ENCODE measurements at regions not wholly inside any gene's neighbourhood (a gene's known extent, or its start where the extent isn't known, plus 50 kb on each side); places are given as distances from the start of the nearest gene placed in this dataset.
"Not testable (repeated sequence)": the region's sequence is repeated elsewhere in the genome, so short reads cannot be mapped to it uniquely, and the experiment has no call there.

- Mint-ChIP-seq H3K4me1 (ENCODE audit: low read depth) (no peaks in the 10 kb centered on the region), H3K27ac (no peak overlapping the region), H3K27me3 (peaks cover 7% of the 10 kb centered on the region), H3K9me3 (peaks cover 5% of the 10 kb centered on the region), H3K36me3 (ENCODE audit: low read depth) (no peaks in the 10 kb centered on the region), H3K4me3 (no peak overlapping the region)
- H3K27me3 ChIP-seq (ENCODE audit: control insufficient read depth in 1 of 2, insufficient read depth in 2 of 2, low read length in 2 of 2): no peaks in the 10 kb centered on the region
- H3K9me3 ChIP-seq (ENCODE audit: control insufficient read depth in 1 of 2, insufficient read depth in 1 of 2, low read length in 2 of 2): no peaks in the 10 kb centered on the region
- intact Hi-C loops (cut with DNase I, micrococcal nuclease): no loop called here
- DNase-seq (no peak), ATAC-seq (ENCODE audit: poor library complexity) (no peak)
- H3K4me1 ChIP-seq (ENCODE audit: insufficient read depth, low read length): no peaks in the 10 kb centered on the region
- no peak overlapping the region for H3K27ac ChIP-seq (ENCODE audit: low read depth in 1 of 2, low read length in 2 of 2)
- ChIA-PET POLR2A (no interaction called here), CTCF (no interaction called here)
- no peaks in the 10 kb centered on the region for H3K36me3 ChIP-seq (ENCODE audit: insufficient read depth, low read length)
- H3K4me3 ChIP-seq (ENCODE audit: low read length): no peak overlapping the region
- no peak for TF ChIP-seq CTCF (IDR thresholded peaks at IDR 0.05)
These were observed 61.0 kb upstream of the SLC44A3 start for GRCh38 chr1:94759188-94759587.

GRCh38 chr1:94757931-94758330 is 62.2 kb upstream of the SLC44A3 start:
- Mint-ChIP-seq H3K4me1 (ENCODE audit: low read depth) (no peaks in the 10 kb centered on the region), H3K27me3 (peaks cover 7% of the 10 kb centered on the region), H3K36me3 (ENCODE audit: low read depth) (no peaks in the 10 kb centered on the region), H3K9me3 (peaks cover 5% of the 10 kb centered on the region), H3K4me3 (no peak overlapping the region), H3K27ac (no peak overlapping the region)
- ATAC-seq (ENCODE audit: poor library complexity): no peak
- no peak for TF ChIP-seq CTCF (IDR thresholded peaks at IDR 0.05)
- intact Hi-C loops (cut with DNase I, micrococcal nuclease): no loop called here
- no peak for DNase-seq
- Histone ChIP-seq H3K36me3 (ENCODE audit: insufficient read depth, low read length) (no peaks in the 10 kb centered on the region), H3K27me3 (ENCODE audit: control insufficient read depth in 1 of 2, insufficient read depth in 2 of 2, low read length in 2 of 2) (peaks cover 0 to 4% of the 10 kb centered on the region in 2 experiments), H3K27ac (ENCODE audit: low read depth in 1 of 2, low read length in 2 of 2) (no peak overlapping the region), H3K4me1 (ENCODE audit: insufficient read depth, low read length) (no peaks in the 10 kb centered on the region), H3K9me3 (ENCODE audit: control insufficient read depth in 1 of 2, insufficient read depth in 1 of 2, low read length in 2 of 2) (no peaks in the 10 kb centered on the region), H3K4me3 (ENCODE audit: low read length) (no peak overlapping the region)
- ChIA-PET POLR2A (no interaction called here), CTCF (no interaction called here)

- CTCF ChIA-PET: no interaction called here
These were observed 64.5 kb upstream of the SLC44A3 start for GRCh38 chr1:94755675-94756074.

GRCh38 chr1:94755016-94755415 is 65.1 kb upstream of the SLC44A3 start:
- CTCF ChIA-PET; ATAC-seq (ENCODE audit: poor library complexity); H3K9me3 Mint-ChIP-seq; POLR2A ChIA-PET; H3K36me3 Mint-ChIP-seq (ENCODE audit: low read depth); H3K4me3 Mint-ChIP-seq; H3K27ac ChIP-seq (ENCODE audit: low read depth in 1 of 2, low read length in 2 of 2); H3K9me3 ChIP-seq (ENCODE audit: control insufficient read depth in 1 of 2, insufficient read depth in 1 of 2, low read length in 2 of 2); DNase-seq; H3K4me1 Mint-ChIP-seq (ENCODE audit: low read depth); H3K27ac Mint-ChIP-seq; H3K27me3 ChIP-seq (ENCODE audit: control insufficient read depth in 1 of 2, insufficient read depth in 2 of 2, low read length in 2 of 2); H3K27me3 Mint-ChIP-seq; H3K4me3 ChIP-seq (ENCODE audit: low read length); H3K4me1 ChIP-seq (ENCODE audit: insufficient read depth, low read length); H3K36me3 ChIP-seq (ENCODE audit: insufficient read depth, low read length); intact Hi-C loops (cut with DNase I, micrococcal nuclease): not testable (repeated sequence)

More at GRCh38 chr1:94755675-94756074, 64.5 kb upstream of the SLC44A3 start:
- Mint-ChIP-seq H3K27me3 (peaks cover 7% of the 10 kb centered on the region), H3K27ac (no peak overlapping the region), H3K4me1 (ENCODE audit: low read depth) (no peaks in the 10 kb centered on the region), H3K4me3 (no peak overlapping the region), H3K9me3 (peaks cover 3% of the 10 kb centered on the region), H3K36me3 (ENCODE audit: low read depth) (no peaks in the 10 kb centered on the region)
- TF ChIP-seq CTCF (IDR thresholded peaks at IDR 0.05): no peak
- peaks cover 0 to 4% of the 10 kb centered on the region in 2 experiments for H3K27me3 ChIP-seq (ENCODE audit: control insufficient read depth in 1 of 2, insufficient read depth in 2 of 2, low read length in 2 of 2)
- no peak overlapping the region for H3K4me3 ChIP-seq (ENCODE audit: low read length)
- ATAC-seq (ENCODE audit: poor library complexity) (no peak), DNase-seq (peak in 3 of 14 experiments; percentile 19 to 41 (median 36))
- POLR2A ChIA-PET: no interaction called here
- no peaks in the 10 kb centered on the region for H3K36me3 ChIP-seq (ENCODE audit: insufficient read depth, low read length)
- no peaks in the 10 kb centered on the region for H3K9me3 ChIP-seq (ENCODE audit: control insufficient read depth in 1 of 2, insufficient read depth in 1 of 2, low read length in 2 of 2)
- no peak overlapping the region for H3K27ac ChIP-seq (ENCODE audit: low read depth in 1 of 2, low read length in 2 of 2)
- intact Hi-C loops (cut with DNase I, micrococcal nuclease): no loop called here
- H3K4me1 ChIP-seq (ENCODE audit: insufficient read depth, low read length): no peaks in the 10 kb centered on the region

All from CD4-positive, alpha-beta T cell (primary cell).